ENCODE measurements at regions not wholly inside any gene's neighbourhood (a gene's known extent, or its start where the extent isn't known, plus 50 kb on each side); places are given as distances from the start of the nearest gene placed in this dataset.
A peak's percentile ranks its signal among the peaks of the same experiment; 100 is the strongest.

GRCh38 chr10:131731780-131732630, 168.8 kb upstream of the PPP2R2D start:
- DNase-seq (ENCODE audit: low spot score in 2 of 2), result peak in 1 of 2 donors; percentile 57
- WGBS, 2 donors, result 87 to 92% methylated on average over 8 to 9 of the region's 9 CpGs
- intact Hi-C loops (cut with DNase I; ENCODE audit: low total_unique reads), result no loop called here
- no peak overlapping the region for H3K4me3 ChIP-seq (ENCODE audit: low read depth, poor library complexity, severe bottlenecking)
- TF ChIP-seq POLR2A (IDR thresholded peaks at IDR 0.05) (no peak), CTCF (IDR thresholded peaks at IDR 0.05) (no peak)

GRCh38 chr10:131732631-131733127, 168.1 kb upstream of the PPP2R2D start:
- TF ChIP-seq CTCF (IDR thresholded peaks at IDR 0.05), result no peak
- no peak for TF ChIP-seq POLR2A (IDR thresholded peaks at IDR 0.05)
- no peak overlapping the region for H3K4me3 ChIP-seq (ENCODE audit: low read depth, poor library complexity, severe bottlenecking)
- intact Hi-C loops (cut with DNase I; ENCODE audit: low total_unique reads), result no loop called here
- no peak for DNase-seq (ENCODE audit: low spot score in 2 of 2)
- 84 to 88% methylated on average over 5 of the region's 5 CpGs for WGBS, 2 donors

- no peak overlapping the region for H3K4me3 ChIP-seq (ENCODE audit: low read depth, poor library complexity, severe bottlenecking)
- intact Hi-C loops (cut with DNase I; ENCODE audit: low total_unique reads), result no loop called here
- WGBS, 2 donors, result 80 to 92% methylated on average over 9 to 10 of the region's 10 CpGs
- no peak for DNase-seq (ENCODE audit: low spot score in 2 of 2)
- no peak for TF ChIP-seq POLR2A (IDR thresholded peaks at IDR 0.05)
Measured at GRCh38 chr10:131733596-131733995, 167.2 kb upstream of the PPP2R2D start.

- no peak overlapping the region for H3K4me3 ChIP-seq (ENCODE audit: low read depth, poor library complexity, severe bottlenecking)
- WGBS, 2 donors, result 76 to 92% methylated on average over 10 of the region's 10 CpGs
- intact Hi-C loops (cut with DNase I; ENCODE audit: low total_unique reads), result no loop called here
- TF ChIP-seq CTCF (IDR thresholded peaks at IDR 0.05), result no peak
- TF ChIP-seq POLR2A (IDR thresholded peaks at IDR 0.05), result no peak
- no peak for DNase-seq (ENCODE audit: low spot score in 2 of 2)
Measured at GRCh38 chr10:131735577-131735976, 165.2 kb upstream of the PPP2R2D start.

GRCh38 chr10:131736321-131736980, 164.4 kb upstream of the PPP2R2D start:
- TF ChIP-seq POLR2A (IDR thresholded peaks at IDR 0.05) (no peak), CTCF (IDR thresholded peaks at IDR 0.05) (no peak)
- no peak overlapping the region for H3K4me3 ChIP-seq (ENCODE audit: low read depth, poor library complexity, severe bottlenecking)
- peak in 1 of 2 donors; percentile 80 for DNase-seq (ENCODE audit: low spot score in 2 of 2)
- 84 to 89% methylated on average over 12 of the region's 12 CpGs for WGBS, 2 donors
- intact Hi-C loops (cut with DNase I; ENCODE audit: low total_unique reads), result no loop called here
